GM10266 (cell line): ENCODE measurements at regions not wholly inside any gene's neighbourhood (a gene's known extent, or its start where the extent isn't known, plus 50 kb on each side); places are given as distances from the start of the nearest gene placed in this dataset.

Experiments
- DNase-seq: peaks from one replicate; pipeline ENCODE4 v3.0.0; 2012; ENCODE audit errors: extremely low spot score
- CTCF ChIP-seq: IDR thresholded peaks from 2 replicates; pipeline ENCODE4 v1.5.1; 2012; ENCODE audit warnings: mild to moderate bottlenecking, low read depth; ENCODE audit not compliant: control insufficient read depth, insufficient read depth; ENCODE audit errors: missing control alignments

- no peak for TF ChIP-seq CTCF
- DNase-seq: no peak
Measured at GRCh38 chr13:28548468-28548867, 53.5 kb upstream of the FLT1 start.

- no peak for DNase-seq
Measured at GRCh38 chr13:28545583-28546333, 50.8 kb upstream of the FLT1 start.

More at GRCh38 chr13:28545583-28546333, 50.8 kb upstream of the FLT1 start:
- TF ChIP-seq CTCF: no peak
